ENCODE measurements at regions not wholly inside any gene's neighbourhood (a gene's known extent, or its start where the extent isn't known, plus 50 kb on each side); places are given as distances from the start of the nearest gene placed in this dataset.

DNA sequence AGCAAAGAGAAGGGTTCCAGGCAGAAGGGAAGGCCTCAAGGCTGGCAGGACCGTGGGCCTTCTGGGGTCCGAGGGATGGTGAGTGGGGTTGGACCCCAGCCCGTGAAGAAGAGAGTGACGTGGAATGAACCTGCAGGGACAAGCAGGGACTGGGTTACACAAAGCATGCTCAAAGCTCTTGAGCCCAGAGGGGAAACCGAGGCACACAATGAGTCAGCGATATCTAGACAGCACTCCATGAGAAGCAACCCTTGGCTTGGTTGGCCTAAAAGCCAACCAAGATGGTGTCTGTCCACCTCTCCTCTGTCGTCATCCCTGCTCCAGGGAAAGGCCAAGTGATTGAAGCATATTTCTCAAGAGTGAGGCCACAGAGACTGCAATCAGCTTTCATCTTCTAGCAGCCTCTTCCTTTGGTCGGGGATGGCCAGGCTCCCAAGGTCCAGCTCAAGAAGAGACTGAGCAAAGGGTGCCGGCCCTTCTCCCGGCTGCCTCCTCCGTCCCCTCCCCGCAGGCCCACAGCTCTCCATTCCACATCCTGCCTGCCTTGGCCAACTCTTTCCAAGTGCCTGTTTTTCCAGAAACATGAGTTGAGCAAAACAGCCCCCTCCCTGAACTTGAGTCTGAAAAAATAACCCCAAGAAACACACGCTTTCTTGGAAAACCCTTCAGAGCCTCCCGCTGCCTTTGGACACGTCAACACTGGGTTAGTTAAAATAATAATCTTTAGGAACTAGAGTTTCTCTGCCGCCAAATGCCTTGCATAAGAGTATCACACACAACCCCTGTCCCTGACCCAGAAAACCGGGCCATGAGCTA lies 556.6 kb downstream of the MIAT start:
- Histone ChIP-seq H2BK5ac (ENCODE audit: low read length) (no peak overlapping the region), H3K4me2 (ENCODE audit: low read length) (no peak overlapping the region), H2AK5ac (ENCODE audit: low read length) (no peak overlapping the region), H4K8ac (ENCODE audit: low read depth, low read length) (no peak overlapping the region), H3K18ac (ENCODE audit: low read length) (no peak overlapping the region), H3K27ac (ENCODE audit: low read depth, low read length) (no peak overlapping the region), H3K27me3 (ENCODE audit: insufficient read depth, low read length, poor library complexity) (no peaks in the 10 kb centered on the region), H3K56ac (ENCODE audit: low read length) (no peak overlapping the region), H3K23ac (ENCODE audit: low read length) (no peak overlapping the region), H2BK120ac (ENCODE audit: low read depth, low read length) (no peak overlapping the region), H3K36me3 (ENCODE audit: control insufficient read depth, insufficient read depth, low read length) (no peaks in the 10 kb centered on the region), H3K9ac (ENCODE audit: low read length) (no peak overlapping the region), H3K79me1 (ENCODE audit: low read length) (no peaks in the 10 kb centered on the region), H3K4ac (ENCODE audit: low read depth, low read length) (no peak overlapping the region), H4K5ac (ENCODE audit: low read length) (no peak overlapping the region), H3K79me2 (ENCODE audit: control insufficient read depth, insufficient read depth, low read length) (no peaks in the 10 kb centered on the region), H3K4me3 (ENCODE audit: low read length) (no peak overlapping the region), H3K4me1 (ENCODE audit: control insufficient read depth, low read depth, low read length) (no peaks in the 10 kb centered on the region), H2BK15ac (replicated peaks; ENCODE audit: low read depth) (no peak overlapping the region)
- DNase-seq: no peak
- no CpG with 5 or more reads among the region's 17 CpGs for WGBS (ENCODE audit: extremely low coverage, insufficient coverage, low lambda C conversion rate)

DNA sequence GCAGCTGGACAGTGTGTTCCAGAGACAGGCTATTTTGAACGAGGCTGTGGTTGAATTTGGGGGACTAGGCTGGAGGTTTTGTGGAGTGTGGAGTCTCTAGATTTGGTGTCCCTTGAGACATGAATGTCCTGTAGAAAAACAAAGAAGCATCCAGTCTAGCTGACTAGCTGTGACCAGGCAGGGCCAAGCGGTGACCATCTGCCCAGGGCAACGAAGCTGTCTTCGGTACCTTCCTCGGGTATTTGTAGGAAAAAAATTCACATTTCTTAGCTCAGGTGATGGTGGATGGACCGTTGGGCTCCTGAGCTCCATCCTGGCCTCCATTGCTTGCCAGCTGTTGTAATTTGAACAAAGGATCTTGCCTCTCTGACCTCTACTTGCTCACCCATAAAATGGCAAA lies 557.3 kb downstream of the MIAT start:
- H3K18ac ChIP-seq (ENCODE audit: low read length): no peak overlapping the region
- no peaks in the 10 kb centered on the region for H3K27me3 ChIP-seq (ENCODE audit: insufficient read depth, low read length, poor library complexity)
- H3K23ac ChIP-seq (ENCODE audit: low read length): no peak overlapping the region
- H3K4me1 ChIP-seq (ENCODE audit: control insufficient read depth, low read depth, low read length): no peaks in the 10 kb centered on the region
- H3K9ac ChIP-seq (ENCODE audit: low read length): no peak overlapping the region
- no peak overlapping the region for H2AK5ac ChIP-seq (ENCODE audit: low read length)
- no peak overlapping the region for H3K27ac ChIP-seq (ENCODE audit: low read depth, low read length)
- no peak overlapping the region for H4K8ac ChIP-seq (ENCODE audit: low read depth, low read length)
- no peak overlapping the region for H3K4me3 ChIP-seq (ENCODE audit: low read length)
- no peak overlapping the region for H2BK15ac ChIP-seq (replicated peaks; ENCODE audit: low read depth)
- no peak overlapping the region for H2BK120ac ChIP-seq (ENCODE audit: low read depth, low read length)
- H2BK5ac ChIP-seq (ENCODE audit: low read length): no peak overlapping the region
- H3K79me1 ChIP-seq (ENCODE audit: low read length): no peaks in the 10 kb centered on the region
- no peak overlapping the region for H3K4ac ChIP-seq (ENCODE audit: low read depth, low read length)
- H3K36me3 ChIP-seq (ENCODE audit: control insufficient read depth, insufficient read depth, low read length): no peaks in the 10 kb centered on the region
- no peak overlapping the region for H4K5ac ChIP-seq (ENCODE audit: low read length)
- H3K79me2 ChIP-seq (ENCODE audit: control insufficient read depth, insufficient read depth, low read length): no peaks in the 10 kb centered on the region
- no peak for DNase-seq
- no peak overlapping the region for H3K56ac ChIP-seq (ENCODE audit: low read length)
- no peak overlapping the region for H3K4me2 ChIP-seq (ENCODE audit: low read length)
- WGBS (ENCODE audit: extremely low coverage, insufficient coverage, low lambda C conversion rate): no CpG with 5 or more reads among the region's 6 CpGs

- H3K36me3 ChIP-seq (ENCODE audit: control insufficient read depth, insufficient read depth, low read length): no peaks in the 10 kb centered on the region
- no peak overlapping the region for H3K9ac ChIP-seq (ENCODE audit: low read length)
- H4K8ac ChIP-seq (ENCODE audit: low read depth, low read length): no peak overlapping the region
- no peak overlapping the region for H2AK5ac ChIP-seq (ENCODE audit: low read length)
- H2BK120ac ChIP-seq (ENCODE audit: low read depth, low read length): no peak overlapping the region
- H3K23ac ChIP-seq (ENCODE audit: low read length): no peak overlapping the region
- no peaks in the 10 kb centered on the region for H3K4me1 ChIP-seq (ENCODE audit: control insufficient read depth, low read depth, low read length)
- no peak overlapping the region for H4K5ac ChIP-seq (ENCODE audit: low read length)
- H3K4ac ChIP-seq (ENCODE audit: low read depth, low read length): no peak overlapping the region
- no peaks in the 10 kb centered on the region for H3K27me3 ChIP-seq (ENCODE audit: insufficient read depth, low read length, poor library complexity)
- H2BK15ac ChIP-seq (replicated peaks; ENCODE audit: low read depth): no peak overlapping the region
- H2BK5ac ChIP-seq (ENCODE audit: low read length): no peak overlapping the region
- no peaks in the 10 kb centered on the region for H3K79me2 ChIP-seq (ENCODE audit: control insufficient read depth, insufficient read depth, low read length)
- H3K56ac ChIP-seq (ENCODE audit: low read length): no peak overlapping the region
- no peak overlapping the region for H3K4me3 ChIP-seq (ENCODE audit: low read length)
- H3K18ac ChIP-seq (ENCODE audit: low read length): no peak overlapping the region
- no peak overlapping the region for H3K27ac ChIP-seq (ENCODE audit: low read depth, low read length)
- H3K79me1 ChIP-seq (ENCODE audit: low read length): no peaks in the 10 kb centered on the region
- no peak for DNase-seq
- no CpG with 5 or more reads among the region's 5 CpGs for WGBS (ENCODE audit: extremely low coverage, insufficient coverage, low lambda C conversion rate)
- no peak overlapping the region for H3K4me2 ChIP-seq (ENCODE audit: low read length)
Observed at GRCh38 chr22:27215871-27216270, 558.5 kb downstream of the MIAT start.

GRCh38 chr22:27216444-27216843 lies 559.1 kb downstream of the MIAT start:
- WGBS (ENCODE audit: extremely low coverage, insufficient coverage, low lambda C conversion rate): no CpG with 5 or more reads among the region's 1 CpG
- Histone ChIP-seq H3K23ac (ENCODE audit: low read length) (no peak overlapping the region), H3K4ac (ENCODE audit: low read depth, low read length) (no peak overlapping the region), H3K4me1 (ENCODE audit: control insufficient read depth, low read depth, low read length) (no peaks in the 10 kb centered on the region), H3K4me2 (ENCODE audit: low read length) (no peak overlapping the region), H3K79me1 (ENCODE audit: low read length) (no peaks in the 10 kb centered on the region), H4K5ac (ENCODE audit: low read length) (no peak overlapping the region), H2BK5ac (ENCODE audit: low read length) (no peak overlapping the region), H3K56ac (ENCODE audit: low read length) (no peak overlapping the region), H2AK5ac (ENCODE audit: low read length) (no peak overlapping the region), H3K4me3 (ENCODE audit: low read length) (no peak overlapping the region), H3K18ac (ENCODE audit: low read length) (no peak overlapping the region), H2BK15ac (replicated peaks; ENCODE audit: low read depth) (no peak overlapping the region), H3K36me3 (ENCODE audit: control insufficient read depth, insufficient read depth, low read length) (no peaks in the 10 kb centered on the region), H3K9ac (ENCODE audit: low read length) (no peak overlapping the region), H3K27ac (ENCODE audit: low read depth, low read length) (no peak overlapping the region), H2BK120ac (ENCODE audit: low read depth, low read length) (no peak overlapping the region), H4K8ac (ENCODE audit: low read depth, low read length) (no peak overlapping the region), H3K79me2 (ENCODE audit: control insufficient read depth, insufficient read depth, low read length) (no peaks in the 10 kb centered on the region), H3K27me3 (ENCODE audit: insufficient read depth, low read length, poor library complexity) (no peaks in the 10 kb centered on the region)
- no peak for DNase-seq

DNA sequence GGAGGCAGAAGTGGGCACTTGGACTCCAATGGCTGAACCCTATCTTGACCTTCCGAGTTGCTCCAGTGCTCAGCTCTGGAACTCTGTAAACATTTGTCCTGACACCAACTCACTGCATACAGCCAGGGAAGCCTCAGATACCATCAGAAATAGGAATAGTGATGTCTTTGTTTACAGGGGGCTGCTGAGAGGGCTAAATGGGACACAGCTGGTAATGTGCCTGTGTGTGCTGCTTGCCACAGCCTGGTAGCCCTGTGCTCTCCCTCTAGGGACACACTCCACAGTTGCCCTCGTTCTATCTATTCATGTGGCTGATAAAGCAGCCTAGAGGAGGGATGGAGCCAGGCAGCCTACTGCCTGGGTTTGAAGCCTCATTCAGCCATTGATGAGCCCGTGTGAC lies 559.8 kb downstream of the MIAT start:
- H4K8ac ChIP-seq (ENCODE audit: low read depth, low read length): no peak overlapping the region
- no peak overlapping the region for H3K9ac ChIP-seq (ENCODE audit: low read length)
- H3K4me3 ChIP-seq (ENCODE audit: low read length): no peak overlapping the region
- H3K4me2 ChIP-seq (ENCODE audit: low read length): no peak overlapping the region
- H3K23ac ChIP-seq (ENCODE audit: low read length): no peak overlapping the region
- H3K56ac ChIP-seq (ENCODE audit: low read length): no peak overlapping the region
- no peak overlapping the region for H3K27ac ChIP-seq (ENCODE audit: low read depth, low read length)
- no peak overlapping the region for H2AK5ac ChIP-seq (ENCODE audit: low read length)
- no peaks in the 10 kb centered on the region for H3K27me3 ChIP-seq (ENCODE audit: insufficient read depth, low read length, poor library complexity)
- H3K18ac ChIP-seq (ENCODE audit: low read length): no peak overlapping the region
- H3K4me1 ChIP-seq (ENCODE audit: control insufficient read depth, low read depth, low read length): no peaks in the 10 kb centered on the region
- no peak for DNase-seq
- no peak overlapping the region for H3K4ac ChIP-seq (ENCODE audit: low read depth, low read length)
- no CpG with 5 or more reads among the region's 3 CpGs for WGBS (ENCODE audit: extremely low coverage, insufficient coverage, low lambda C conversion rate)
- no peaks in the 10 kb centered on the region for H3K79me2 ChIP-seq (ENCODE audit: control insufficient read depth, insufficient read depth, low read length)
- no peak overlapping the region for H2BK5ac ChIP-seq (ENCODE audit: low read length)
- no peak overlapping the region for H2BK120ac ChIP-seq (ENCODE audit: low read depth, low read length)
- H3K36me3 ChIP-seq (ENCODE audit: control insufficient read depth, insufficient read depth, low read length): no peaks in the 10 kb centered on the region
- H4K5ac ChIP-seq (ENCODE audit: low read length): no peak overlapping the region
- H3K79me1 ChIP-seq (ENCODE audit: low read length): no peaks in the 10 kb centered on the region
- H2BK15ac ChIP-seq (replicated peaks; ENCODE audit: low read depth): no peak overlapping the region

Data from mesendoderm (in vitro differentiated cells).